ENCODE measurements at regions not wholly inside any gene's neighbourhood (a gene's known extent, or its start where the extent isn't known, plus 50 kb on each side); places are given as distances from the start of the nearest gene placed in this dataset.

DNA sequence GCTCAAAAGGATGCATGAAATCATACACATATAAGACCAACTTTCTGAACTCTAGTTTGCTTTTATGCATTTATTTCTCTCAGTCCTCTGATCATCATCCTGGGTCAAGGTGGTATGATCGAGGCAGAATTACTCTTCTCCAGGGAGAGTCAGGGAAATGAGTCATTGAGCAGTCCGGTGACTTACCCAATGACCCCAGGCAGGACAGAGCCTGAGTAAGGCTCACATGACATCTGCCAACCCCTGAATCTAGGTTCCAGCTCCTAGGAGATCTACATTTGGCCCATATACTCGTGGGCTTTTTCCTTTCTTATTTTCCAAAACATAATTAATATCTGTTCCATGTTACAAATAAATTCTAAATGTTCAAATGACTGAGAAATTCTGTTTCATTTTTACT lies 502.3 kb downstream of the FOXO1 start:
- TF ChIP-seq POLR2AphosphoS5 (IDR thresholded peaks at IDR 0.05; ENCODE audit: low read depth, low read length) (no peak), SIN3A (IDR thresholded peaks at IDR 0.05; ENCODE audit: borderline replicate concordance, insufficient read depth, low read length) (no peak)
- TF ChIP-seq, protein P1, sequence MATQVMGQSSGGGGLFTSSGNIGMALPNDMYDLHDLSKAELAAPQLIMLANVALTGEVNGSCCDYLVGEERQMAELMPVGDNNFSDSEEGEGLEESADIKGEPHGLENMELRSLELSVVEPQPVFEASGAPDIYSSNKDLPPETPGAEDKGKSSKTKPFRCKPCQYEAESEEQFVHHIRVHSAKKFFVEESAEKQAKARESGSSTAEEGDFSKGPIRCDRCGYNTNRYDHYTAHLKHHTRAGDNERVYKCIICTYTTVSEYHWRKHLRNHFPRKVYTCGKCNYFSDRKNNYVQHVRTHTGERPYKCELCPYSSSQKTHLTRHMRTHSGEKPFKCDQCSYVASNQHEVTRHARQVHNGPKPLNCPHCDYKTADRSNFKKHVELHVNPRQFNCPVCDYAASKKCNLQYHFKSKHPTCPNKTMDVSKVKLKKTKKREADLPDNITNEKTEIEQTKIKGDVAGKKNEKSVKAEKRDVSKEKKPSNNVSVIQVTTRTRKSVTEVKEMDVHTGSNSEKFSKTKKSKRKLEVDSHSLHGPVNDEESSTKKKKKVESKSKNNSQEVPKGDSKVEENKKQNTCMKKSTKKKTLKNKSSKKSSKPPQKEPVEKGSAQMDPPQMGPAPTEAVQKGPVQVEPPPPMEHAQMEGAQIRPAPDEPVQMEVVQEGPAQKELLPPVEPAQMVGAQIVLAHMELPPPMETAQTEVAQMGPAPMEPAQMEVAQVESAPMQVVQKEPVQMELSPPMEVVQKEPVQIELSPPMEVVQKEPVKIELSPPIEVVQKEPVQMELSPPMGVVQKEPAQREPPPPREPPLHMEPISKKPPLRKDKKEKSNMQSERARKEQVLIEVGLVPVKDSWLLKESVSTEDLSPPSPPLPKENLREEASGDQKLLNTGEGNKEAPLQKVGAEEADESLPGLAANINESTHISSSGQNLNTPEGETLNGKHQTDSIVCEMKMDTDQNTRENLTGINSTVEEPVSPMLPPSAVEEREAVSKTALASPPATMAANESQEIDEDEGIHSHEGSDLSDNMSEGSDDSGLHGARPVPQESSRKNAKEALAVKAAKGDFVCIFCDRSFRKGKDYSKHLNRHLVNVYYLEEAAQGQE (IDR thresholded peaks at IDR 0.05; ENCODE audit: insufficient read depth in 1 of 2, low read depth in 2 of 2, low read length in 2 of 2): no peak

Data from PFSK-1 (cell line).